ENCODE measurements at regions not wholly inside any gene's neighbourhood (a gene's known extent, or its start where the extent isn't known, plus 50 kb on each side); places are given as distances from the start of the nearest gene placed in this dataset.

DNA sequence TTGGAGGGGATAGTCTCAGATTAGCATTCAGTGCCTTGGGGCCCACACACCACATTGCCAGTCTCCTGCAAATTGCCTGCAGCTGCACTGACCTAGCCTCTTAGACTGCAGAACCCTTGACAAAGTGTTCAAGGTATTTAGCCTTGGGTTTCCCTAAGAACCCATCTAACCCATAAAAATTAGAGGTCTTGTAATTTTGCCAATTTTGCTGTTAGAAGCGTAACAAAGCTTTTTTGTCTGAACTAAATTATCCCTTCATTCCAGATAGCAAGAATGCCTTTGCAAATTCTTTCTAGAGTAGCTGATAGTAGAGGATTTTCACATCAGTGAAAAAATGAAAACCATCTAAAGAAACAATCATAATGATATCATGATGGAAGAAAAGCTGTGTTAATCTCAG, 74.0 kb upstream of the CCNG1 start:
- Histone ChIP-seq H3K9me3 (ENCODE audit: control insufficient read depth in 2 of 3, insufficient read depth in 1 of 3, low read length in 3 of 3) (no peaks in the 10 kb centered on the region), H3K27ac (ENCODE audit: low read depth in 2 of 2, low read length in 2 of 2) (no peak overlapping the region), H3K36me3 (ENCODE audit: control insufficient read depth in 2 of 3, insufficient read depth in 3 of 3, low read length in 3 of 3) (no peaks in the 10 kb centered on the region), H3K4me3 (ENCODE audit: low read length in 3 of 3) (no peak overlapping the region), H3K27me3 (ENCODE audit: control insufficient read depth, insufficient read depth, low read length) (no peaks in the 10 kb centered on the region), H3K9ac (ENCODE audit: low read length in 3 of 3) (no peak overlapping the region), H3K4me1 (ENCODE audit: control insufficient read depth in 2 of 3, insufficient read depth in 2 of 3, low read depth in 1 of 3, low read length in 3 of 3) (peaks cover 0 to 7% (median 0%) of the 10 kb centered on the region in 3 donors)
- no peak for FAIRE-seq
- intact Hi-C loops (cut with DNase I), result no loop called here
- TF ChIP-seq, protein P1, sequence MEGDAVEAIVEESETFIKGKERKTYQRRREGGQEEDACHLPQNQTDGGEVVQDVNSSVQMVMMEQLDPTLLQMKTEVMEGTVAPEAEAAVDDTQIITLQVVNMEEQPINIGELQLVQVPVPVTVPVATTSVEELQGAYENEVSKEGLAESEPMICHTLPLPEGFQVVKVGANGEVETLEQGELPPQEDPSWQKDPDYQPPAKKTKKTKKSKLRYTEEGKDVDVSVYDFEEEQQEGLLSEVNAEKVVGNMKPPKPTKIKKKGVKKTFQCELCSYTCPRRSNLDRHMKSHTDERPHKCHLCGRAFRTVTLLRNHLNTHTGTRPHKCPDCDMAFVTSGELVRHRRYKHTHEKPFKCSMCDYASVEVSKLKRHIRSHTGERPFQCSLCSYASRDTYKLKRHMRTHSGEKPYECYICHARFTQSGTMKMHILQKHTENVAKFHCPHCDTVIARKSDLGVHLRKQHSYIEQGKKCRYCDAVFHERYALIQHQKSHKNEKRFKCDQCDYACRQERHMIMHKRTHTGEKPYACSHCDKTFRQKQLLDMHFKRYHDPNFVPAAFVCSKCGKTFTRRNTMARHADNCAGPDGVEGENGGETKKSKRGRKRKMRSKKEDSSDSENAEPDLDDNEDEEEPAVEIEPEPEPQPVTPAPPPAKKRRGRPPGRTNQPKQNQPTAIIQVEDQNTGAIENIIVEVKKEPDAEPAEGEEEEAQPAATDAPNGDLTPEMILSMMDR (IDR thresholded peaks at IDR 0.05; ENCODE audit: borderline replicate concordance, extremely low read depth, insufficient read depth), result no peak
- no peak for DNase-seq

- Histone ChIP-seq H3K27ac (ENCODE audit: low read depth in 2 of 2, low read length in 2 of 2) (no peak overlapping the region), H3K4me1 (ENCODE audit: control insufficient read depth in 2 of 3, insufficient read depth in 2 of 3, low read depth in 1 of 3, low read length in 3 of 3) (peaks cover 0 to 7% (median 0%) of the 10 kb centered on the region in 3 donors), H3K27me3 (ENCODE audit: control insufficient read depth, insufficient read depth, low read length) (no peaks in the 10 kb centered on the region), H3K36me3 (ENCODE audit: control insufficient read depth in 2 of 3, insufficient read depth in 3 of 3, low read length in 3 of 3) (no peaks in the 10 kb centered on the region), H3K4me3 (ENCODE audit: low read length in 3 of 3) (no peak overlapping the region), H3K9me3 (ENCODE audit: control insufficient read depth in 2 of 3, insufficient read depth in 1 of 3, low read length in 3 of 3) (no peaks in the 10 kb centered on the region), H3K9ac (ENCODE audit: low read length in 3 of 3) (no peak overlapping the region)
- TF ChIP-seq, protein P1 (IDR thresholded peaks at IDR 0.05; ENCODE audit: borderline replicate concordance, extremely low read depth, insufficient read depth), result no peak
- DNase-seq, result no peak
- intact Hi-C loops (cut with DNase I), result no loop called here
- FAIRE-seq, result no peak
These were observed 70.6 kb upstream of the CCNG1 start for GRCh38 chr5:163366757-163367156.

DNA sequence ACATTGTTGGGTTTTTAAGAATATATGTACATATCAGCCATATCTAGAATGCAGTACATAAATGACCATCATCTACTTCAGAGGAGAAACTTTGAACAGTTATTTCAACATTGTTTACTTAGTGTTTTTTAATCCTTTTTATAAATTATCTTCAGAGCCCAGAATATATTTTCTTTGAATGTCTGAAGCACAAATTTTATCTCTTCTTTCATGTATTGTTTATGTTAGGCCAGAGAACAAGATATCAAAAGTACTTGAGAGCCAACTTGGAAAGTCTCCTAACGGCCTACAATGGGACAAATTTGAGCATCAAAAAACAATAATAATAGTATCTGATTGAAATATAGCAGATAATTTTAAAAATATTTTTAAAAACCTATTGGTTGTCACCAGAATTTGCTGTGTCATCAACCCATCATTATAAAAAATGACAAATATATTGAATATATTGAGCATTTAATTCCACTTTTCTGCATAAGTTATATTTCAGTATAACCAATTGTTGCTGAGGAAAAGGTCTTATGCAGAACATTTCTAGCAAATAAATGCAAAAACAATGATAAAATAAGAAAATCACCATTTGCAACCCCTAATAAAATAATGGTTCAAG, 67.5 kb upstream of the CCNG1 start:
- Histone ChIP-seq H3K27ac (ENCODE audit: low read depth in 2 of 2, low read length in 2 of 2) (no peak overlapping the region), H3K9ac (ENCODE audit: low read length in 3 of 3) (no peak overlapping the region), H3K27me3 (ENCODE audit: control insufficient read depth, insufficient read depth, low read length) (no peaks in the 10 kb centered on the region), H3K36me3 (ENCODE audit: control insufficient read depth in 2 of 3, insufficient read depth in 3 of 3, low read length in 3 of 3) (no peaks in the 10 kb centered on the region), H3K4me3 (ENCODE audit: low read length in 3 of 3) (no peak overlapping the region), H3K4me1 (ENCODE audit: control insufficient read depth in 2 of 3, insufficient read depth in 2 of 3, low read depth in 1 of 3, low read length in 3 of 3) (no peaks in the 10 kb centered on the region), H3K9me3 (ENCODE audit: control insufficient read depth in 2 of 3, insufficient read depth in 1 of 3, low read length in 3 of 3) (no peaks in the 10 kb centered on the region)
- no peak for DNase-seq
- FAIRE-seq, result no peak
- intact Hi-C loops (cut with DNase I), result no loop called here
- TF ChIP-seq, protein P1 (IDR thresholded peaks at IDR 0.05; ENCODE audit: borderline replicate concordance, extremely low read depth, insufficient read depth), result no peak

All from kidney (tissue), 13 donors.